Neuron (in vitro differentiated cells): ENCODE measurements at regions not wholly inside any gene's neighbourhood (a gene's known extent, or its start where the extent isn't known, plus 50 kb on each side); places are given as distances from the start of the nearest gene placed in this dataset.
"Not testable (repeated sequence)": the region's sequence is repeated elsewhere in the genome, so short reads cannot be mapped to it uniquely, and the experiment has no call there.

Experiments used
- H2AFZ ChIP-seq: one replicate; pipeline ENCODE4 v1.6.1; 2013; ENCODE audit warnings: low read depth, mild to moderate bottlenecking, inconsistent platforms, low read length, moderate library complexity
- H3K27me3 ChIP-seq: one replicate; pipeline ENCODE4 v1.6.1; 2013; ENCODE audit warnings: low read length; ENCODE audit not compliant: insufficient read depth
- H3K36me3 ChIP-seq: one replicate; pipeline ENCODE4 v1.6.1; 2013; ENCODE audit warnings: low read length; ENCODE audit not compliant: insufficient read depth
- H3K4me1 ChIP-seq: one replicate; pipeline ENCODE4 v1.6.1; 2013; ENCODE audit warnings: low read length; ENCODE audit not compliant: insufficient read depth
- H3K4me3 ChIP-seq: 2 replicates; pipeline ENCODE4 v1.5.1; 2013; ENCODE audit warnings: mild to moderate bottlenecking, low read length, moderate library complexity
- H3K9me3 ChIP-seq: one replicate; pipeline ENCODE4 v1.6.1; 2013; ENCODE audit warnings: low read length

DNA sequence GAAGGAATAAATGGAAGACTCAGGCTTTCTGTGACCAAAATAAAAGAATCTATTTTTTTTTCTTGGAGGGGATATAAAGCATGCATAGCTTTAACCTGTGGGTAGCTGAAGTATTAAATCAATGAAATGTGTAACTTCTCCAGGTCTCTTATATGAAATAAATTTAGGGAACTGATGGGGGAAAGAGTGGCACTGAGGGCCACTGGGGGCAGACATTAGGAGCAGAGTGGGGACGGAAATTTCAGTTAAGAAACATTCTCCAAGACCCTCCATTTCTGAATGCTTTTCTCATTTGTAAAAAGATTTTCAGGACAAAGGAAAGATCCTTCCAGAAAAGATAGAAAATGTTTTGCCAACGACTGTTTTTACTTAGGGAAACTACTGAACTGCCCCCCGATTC is 131.0 kb downstream of the GPX5 start:
- H3K4me1 ChIP-seq: peaks cover 9% of the 10 kb centered on the region
- peak overlapping the region; percentile 62 for H3K4me3 ChIP-seq
- no peak overlapping the region for H2AFZ ChIP-seq
- peaks cover 16% of the 10 kb centered on the region for H3K27me3 ChIP-seq
- no peaks in the 10 kb centered on the region for H3K9me3 ChIP-seq
- no peaks in the 10 kb centered on the region for H3K36me3 ChIP-seq

GRCh38 chr6:28657381-28657768 is 131.7 kb downstream of the GPX5 start:
- peak overlapping the region; percentile 62 for H3K4me3 ChIP-seq
- H3K4me1 ChIP-seq: peaks cover 9% of the 10 kb centered on the region
- no peaks in the 10 kb centered on the region for H3K36me3 ChIP-seq
- peaks cover 16% of the 10 kb centered on the region for H3K27me3 ChIP-seq
- no peaks in the 10 kb centered on the region for H3K9me3 ChIP-seq
- H2AFZ ChIP-seq: peak overlapping the region; percentile 14

- Histone ChIP-seq H3K4me1 (peaks cover 9% of the 10 kb centered on the region), H2AFZ (peak overlapping the region; percentile 79), H3K4me3 (peak overlapping the region; percentile 62), H3K36me3 (no peaks in the 10 kb centered on the region), H3K9me3 (no peaks in the 10 kb centered on the region), H3K27me3 (peaks cover 16% of the 10 kb centered on the region)
These were observed 132.2 kb downstream of the GPX5 start for GRCh38 chr6:28657769-28658465.

- no peaks in the 10 kb centered on the region for H3K36me3 ChIP-seq
- H3K4me1 ChIP-seq: peaks cover 9% of the 10 kb centered on the region
- H3K27me3 ChIP-seq: peaks cover 16% of the 10 kb centered on the region
- H3K9me3 ChIP-seq: no peaks in the 10 kb centered on the region
- H3K4me3 ChIP-seq: peak overlapping the region; percentile 62
- peak overlapping the region; percentile 79 for H2AFZ ChIP-seq
These were observed 133.0 kb downstream of the GPX5 start for GRCh38 chr6:28658475-28659249.

- Histone ChIP-seq H3K9me3 (no peaks in the 10 kb centered on the region), H3K27me3 (peaks cover 14% of the 10 kb centered on the region), H2AFZ (peak overlapping the region; percentile 79), H3K4me1 (peaks cover 9% of the 10 kb centered on the region), H3K4me3 (peak overlapping the region; percentile 62), H3K36me3 (no peaks in the 10 kb centered on the region)
These were observed 133.5 kb downstream of the GPX5 start for GRCh38 chr6:28659250-28659566.

- Histone ChIP-seq H3K27me3 (peaks cover 11% of the 10 kb centered on the region), H3K36me3 (no peaks in the 10 kb centered on the region), H3K9me3 (no peaks in the 10 kb centered on the region), H3K4me1 (peaks cover 9% of the 10 kb centered on the region), H3K4me3 (no peak overlapping the region), H2AFZ (no peak overlapping the region)
These were observed 135.5 kb downstream of the GPX5 start for GRCh38 chr6:28661097-28661713.

- Histone ChIP-seq H2AFZ (no peak overlapping the region), H3K9me3 (no peaks in the 10 kb centered on the region), H3K27me3 (peaks cover 4% of the 10 kb centered on the region), H3K4me3 (no peak overlapping the region), H3K4me1 (no peaks in the 10 kb centered on the region), H3K36me3 (no peaks in the 10 kb centered on the region)
These were observed 139.3 kb downstream of the GPX5 start for GRCh38 chr6:28664870-28665396.

DNA sequence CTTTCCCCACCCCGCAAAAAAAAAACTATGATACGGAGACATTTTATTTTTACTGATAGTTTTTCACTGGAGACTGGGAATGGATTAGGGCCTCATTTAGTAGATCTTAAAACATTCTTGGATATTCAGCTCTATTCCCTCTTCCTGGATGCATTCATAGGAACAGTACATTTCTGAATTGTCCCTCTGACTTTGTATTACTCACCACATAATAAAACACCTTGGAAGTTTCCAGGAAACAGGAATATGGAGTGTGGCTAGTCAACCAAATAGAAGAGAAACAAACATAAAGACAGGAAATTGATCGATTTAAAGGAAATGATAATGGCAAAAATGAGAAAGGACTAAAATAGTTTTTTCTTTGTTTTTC is 147.7 kb downstream of the GPX5 start:
- Histone ChIP-seq H3K36me3 (no peaks in the 10 kb centered on the region), H3K9me3 (no peaks in the 10 kb centered on the region), H3K27me3 (peaks cover 4% of the 10 kb centered on the region), H3K4me3 (peak overlapping the region; percentile 49), H3K4me1 (no peaks in the 10 kb centered on the region), H2AFZ (no peak overlapping the region)

GRCh38 chr6:28673787-28674671 is 148.3 kb downstream of the GPX5 start:
- Histone ChIP-seq H3K4me1 (no peaks in the 10 kb centered on the region), H3K27me3 (peaks cover 4% of the 10 kb centered on the region), H2AFZ (peak overlapping the region; percentile 73), H3K9me3 (no peaks in the 10 kb centered on the region), H3K4me3 (peak overlapping the region; percentile 49), H3K36me3 (no peaks in the 10 kb centered on the region)

GRCh38 chr6:28675600-28675999 is 149.9 kb downstream of the GPX5 start:
- Histone ChIP-seq H3K9me3 (no peaks in the 10 kb centered on the region), H3K4me1 (no peaks in the 10 kb centered on the region), H3K27me3 (peaks cover 4% of the 10 kb centered on the region), H2AFZ (no peak overlapping the region), H3K4me3 (no peak overlapping the region), H3K36me3 (no peaks in the 10 kb centered on the region)

DNA sequence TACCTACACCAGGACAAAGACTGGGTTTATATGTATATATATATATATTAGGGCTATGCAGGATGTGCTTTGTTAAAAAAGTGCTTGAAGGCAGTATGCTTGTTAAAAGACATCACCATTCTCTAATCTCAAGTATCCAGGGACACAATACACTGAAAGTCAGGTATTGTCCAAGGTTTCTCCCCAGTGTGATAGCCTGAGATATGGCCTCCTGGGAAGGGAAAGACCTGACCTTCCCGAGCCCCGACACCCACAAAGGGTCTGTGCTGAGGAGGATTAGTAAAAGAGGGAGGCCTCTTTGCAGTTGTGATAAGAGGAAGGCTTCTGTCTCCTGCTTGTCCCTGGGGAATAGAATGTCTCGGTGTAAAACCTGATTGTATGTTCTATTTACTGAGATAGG is 156.9 kb downstream of the GPX5 start:
- Histone ChIP-seq H3K4me3 (no peak overlapping the region), H2AFZ (no peak overlapping the region), H3K36me3 (no peaks in the 10 kb centered on the region), H3K27me3 (no peaks in the 10 kb centered on the region), H3K4me1 (no peaks in the 10 kb centered on the region), H3K9me3 (no peaks in the 10 kb centered on the region)

DNA sequence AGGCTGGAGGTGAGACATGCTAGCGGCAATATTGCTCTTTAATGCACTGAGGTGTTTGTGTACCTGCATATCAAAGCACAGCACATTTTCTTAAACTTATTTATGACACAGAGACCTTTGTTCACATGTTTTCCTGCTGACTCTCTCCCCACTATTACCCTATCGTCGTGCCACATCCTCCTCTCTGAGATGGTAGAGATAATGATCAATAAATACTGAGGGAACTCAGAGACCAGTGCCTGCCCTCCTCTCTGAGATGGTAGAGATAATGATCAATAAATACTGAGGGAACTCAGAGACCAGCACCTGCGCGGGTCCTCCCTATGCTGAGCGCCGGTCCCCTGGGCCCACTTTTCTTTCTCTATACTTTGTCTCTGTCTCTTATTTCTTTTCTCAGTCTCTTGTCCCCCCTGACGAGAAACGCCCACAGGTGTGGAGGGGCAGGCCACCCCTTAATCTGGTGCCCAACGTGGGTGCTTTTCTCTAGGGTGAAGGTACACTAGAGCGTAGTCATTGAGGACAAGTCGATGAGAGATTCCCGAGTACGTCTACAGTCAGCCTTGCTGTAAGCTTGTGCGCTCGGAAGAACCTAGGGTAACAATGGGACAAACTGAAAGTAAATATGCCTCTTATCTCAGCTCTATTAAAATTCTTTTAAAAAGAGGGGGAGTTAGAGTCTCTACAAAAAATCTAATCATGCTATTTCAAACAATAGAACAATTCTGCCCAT is 157.4 kb downstream of the GPX5 start:
- not testable (repeated sequence) for H3K36me3 ChIP-seq, H3K4me3 ChIP-seq, H3K9me3 ChIP-seq, H3K27me3 ChIP-seq, H3K4me1 ChIP-seq, H2AFZ ChIP-seq
